Bronchial epithelial cell (primary cell): ENCODE measurements at regions not wholly inside any gene's neighbourhood (a gene's known extent, or its start where the extent isn't known, plus 50 kb on each side); places are given as distances from the start of the nearest gene placed in this dataset.

Experiments
- DNase-seq: peaks from one replicate; pipeline ENCODE4 v3.0.0-alpha.2; 2010; ENCODE audit warnings: low read depth
- FAIRE-seq: peaks from 2 replicates; lab custom pipeline; 2011; peaks lifted over from hg19 to GRCh38; lab: Jason Lieb, UNC
- H3K27me3 ChIP-seq: 2 replicates; pipeline ENCODE4 v1.5.1; 2011; ENCODE audit warnings: low read length; ENCODE audit not compliant: control insufficient read depth, insufficient read depth
- H3K36me3 ChIP-seq: 2 replicates; pipeline ENCODE4 v1.5.1; 2011; ENCODE audit warnings: low read length; ENCODE audit not compliant: control insufficient read depth, insufficient read depth
- H3K4me3 ChIP-seq: 2 replicates; pipeline ENCODE4 v1.5.1; 2011; ENCODE audit warnings: mild to moderate bottlenecking, low read depth, low read length, control low read depth
- CTCF ChIP-seq: IDR thresholded peaks from 2 replicates; pipeline ENCODE4 v1.5.1; 2011; ENCODE audit warnings: mild to moderate bottlenecking, moderate library complexity, low read length, control low read depth, inconsistent platforms; ENCODE audit not compliant: insufficient read depth, severe bottlenecking

DNA sequence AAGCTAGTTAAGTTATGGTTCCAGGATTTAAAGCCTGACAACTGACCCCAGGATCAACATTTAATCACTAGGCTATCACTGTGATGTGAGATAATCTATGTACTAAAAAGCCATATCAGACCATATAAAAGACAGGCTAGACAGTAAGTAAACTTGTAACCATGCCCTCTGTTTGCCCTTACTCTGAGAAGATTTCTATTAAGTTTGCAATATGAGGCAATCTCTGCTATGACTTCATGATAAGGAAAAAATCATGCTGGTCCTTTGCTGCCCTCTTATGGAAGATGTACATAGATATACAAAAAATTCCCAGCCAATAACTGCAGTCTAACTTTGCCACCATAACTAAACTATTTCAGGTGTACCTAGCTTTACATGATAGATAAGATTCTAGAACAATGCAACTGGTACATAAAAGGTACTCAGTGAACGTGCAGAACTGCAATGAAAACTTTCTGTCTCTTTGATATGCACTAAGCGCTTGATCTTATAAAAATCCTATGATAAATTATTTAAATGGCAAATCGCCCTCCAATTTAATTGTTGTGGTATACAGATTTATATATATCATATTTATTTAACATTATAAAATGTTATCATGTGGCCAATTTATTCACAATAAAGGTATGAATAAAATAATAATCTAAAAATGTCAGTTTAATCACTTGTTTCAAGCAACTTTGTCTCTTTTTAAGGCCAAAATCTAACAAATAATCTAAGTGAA, 70.5 kb downstream of the FAM217A start:
- Histone ChIP-seq H3K27me3 (no peaks in the 10 kb centered on the region), H3K4me3 (no peak overlapping the region), H3K36me3 (no peaks in the 10 kb centered on the region)
- TF ChIP-seq CTCF = peak; percentile 51
- DNase-seq (peak; percentile 82), FAIRE-seq (no peak)

GRCh38 chr6:4009486-4009885, 69.5 kb downstream of the FAM217A start:
- Histone ChIP-seq H3K27me3 (no peaks in the 10 kb centered on the region), H3K36me3 (no peaks in the 10 kb centered on the region), H3K4me3 (no peak overlapping the region)
- TF ChIP-seq CTCF = no peak
- FAIRE-seq (no peak), DNase-seq (no peak)

DNA sequence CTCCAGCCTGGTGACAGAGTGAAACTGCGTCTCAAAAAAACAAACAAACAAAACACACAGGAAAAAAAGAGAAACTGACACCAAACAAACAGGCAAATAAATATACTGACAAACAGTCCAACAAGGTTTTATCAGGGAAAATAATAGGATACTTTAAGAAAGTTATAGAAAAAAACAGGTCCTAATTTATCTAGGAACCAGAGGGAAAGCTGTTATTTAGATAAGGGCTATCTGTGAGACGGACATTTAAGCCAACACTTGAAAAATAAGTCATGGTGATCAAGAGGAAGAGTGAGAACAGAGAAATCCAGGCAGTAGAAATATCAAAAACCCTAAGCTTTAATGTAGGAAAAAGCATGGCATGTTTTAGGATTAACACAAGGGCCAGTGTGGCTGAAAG, 68.9 kb downstream of the FAM217A start:
- FAIRE-seq (no peak), DNase-seq (no peak)
- H3K4me3 ChIP-seq = no peak overlapping the region
- TF ChIP-seq CTCF = no peak
- H3K36me3 ChIP-seq = no peaks in the 10 kb centered on the region
- H3K27me3 ChIP-seq = no peaks in the 10 kb centered on the region

- Histone ChIP-seq H3K36me3 (no peaks in the 10 kb centered on the region), H3K4me3 (no peak overlapping the region), H3K27me3 (no peaks in the 10 kb centered on the region)
- DNase-seq (peak; percentile 42), FAIRE-seq (no peak)
- no peak for TF ChIP-seq CTCF
These were observed 68.2 kb downstream of the FAM217A start for GRCh38 chr6:4010689-4011090.

DNA sequence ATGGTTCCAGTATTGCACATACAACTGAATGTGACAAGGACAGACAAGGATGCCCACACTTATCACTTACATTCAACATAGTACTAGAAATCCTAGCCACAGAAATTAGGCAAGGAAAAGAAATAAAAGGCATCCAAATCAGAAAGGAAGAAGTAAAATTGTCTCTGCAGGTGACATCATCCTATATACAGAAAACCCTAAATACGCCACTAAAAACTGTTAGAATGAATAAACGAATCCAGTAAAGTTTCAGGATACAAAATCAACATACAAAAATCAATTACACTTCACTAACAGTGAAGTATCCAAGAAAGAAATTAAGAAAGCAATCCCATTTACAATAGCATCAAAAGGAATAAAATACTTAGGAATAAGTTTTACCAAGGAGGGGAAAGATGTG, 66.1 kb downstream of the FAM217A start:
- no peak overlapping the region for H3K4me3 ChIP-seq
- H3K27me3 ChIP-seq = no peaks in the 10 kb centered on the region
- no peak for FAIRE-seq
- TF ChIP-seq CTCF = no peak
- no peaks in the 10 kb centered on the region for H3K36me3 ChIP-seq
- DNase-seq = no peak

DNA sequence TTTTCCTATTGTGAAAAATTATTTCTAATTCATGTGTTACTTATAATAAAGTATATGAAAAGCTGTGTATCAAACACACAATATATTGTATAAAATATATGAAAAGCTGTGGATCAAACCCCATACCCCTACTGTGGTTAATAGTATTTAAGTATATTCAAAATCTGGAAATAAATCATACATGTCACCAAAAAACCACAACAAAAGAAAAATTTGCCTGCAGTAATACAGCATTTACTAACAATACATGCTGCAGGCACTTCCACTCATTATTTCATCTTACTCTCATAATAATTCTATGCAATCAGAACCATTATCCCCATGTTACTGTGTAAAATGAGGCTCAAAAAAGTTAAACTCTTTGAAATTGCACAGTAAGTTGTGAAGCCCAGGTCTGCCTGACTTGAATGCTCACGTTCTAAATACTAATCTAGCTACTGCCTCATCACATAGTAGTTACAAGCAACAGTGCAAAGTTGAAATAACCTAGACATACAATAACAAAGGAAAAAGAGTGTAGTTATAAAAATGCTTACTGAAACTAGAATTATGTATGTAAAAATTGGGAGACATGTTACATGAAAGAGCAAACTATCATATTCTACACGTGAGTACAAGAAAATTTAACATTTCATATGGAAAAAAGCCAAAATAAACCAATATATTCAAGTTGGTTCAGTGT, 61.7 kb downstream of the FAM217A start:
- H3K36me3 ChIP-seq = no peaks in the 10 kb centered on the region
- FAIRE-seq (no peak), DNase-seq (no peak)
- TF ChIP-seq CTCF = no peak
- peak overlapping the region; percentile 88 for H3K4me3 ChIP-seq
- H3K27me3 ChIP-seq = no peaks in the 10 kb centered on the region
